Frontal cortex (tissue), 3 donors: ENCODE measurements at regions not wholly inside any gene's neighbourhood (a gene's known extent, or its start where the extent isn't known, plus 50 kb on each side); places are given as distances from the start of the nearest gene placed in this dataset.
"Not testable (repeated sequence)": the region's sequence is repeated elsewhere in the genome, so short reads cannot be mapped to it uniquely, and the experiment has no call there.

Experiments
- DNase-seq, 2 donors: peaks; one replicate each; pipeline ENCODE4 v3.0.0; 2012; ENCODE audit warnings: low spot score in 2 of 2
- FAIRE-seq: peaks from 2 replicates; lab custom pipeline; 2012; peaks lifted over from hg19 to GRCh38; lab: Jason Lieb, UNC
- donor health status: control.
- donor health status: control.
- donor health status: control.

DNA sequence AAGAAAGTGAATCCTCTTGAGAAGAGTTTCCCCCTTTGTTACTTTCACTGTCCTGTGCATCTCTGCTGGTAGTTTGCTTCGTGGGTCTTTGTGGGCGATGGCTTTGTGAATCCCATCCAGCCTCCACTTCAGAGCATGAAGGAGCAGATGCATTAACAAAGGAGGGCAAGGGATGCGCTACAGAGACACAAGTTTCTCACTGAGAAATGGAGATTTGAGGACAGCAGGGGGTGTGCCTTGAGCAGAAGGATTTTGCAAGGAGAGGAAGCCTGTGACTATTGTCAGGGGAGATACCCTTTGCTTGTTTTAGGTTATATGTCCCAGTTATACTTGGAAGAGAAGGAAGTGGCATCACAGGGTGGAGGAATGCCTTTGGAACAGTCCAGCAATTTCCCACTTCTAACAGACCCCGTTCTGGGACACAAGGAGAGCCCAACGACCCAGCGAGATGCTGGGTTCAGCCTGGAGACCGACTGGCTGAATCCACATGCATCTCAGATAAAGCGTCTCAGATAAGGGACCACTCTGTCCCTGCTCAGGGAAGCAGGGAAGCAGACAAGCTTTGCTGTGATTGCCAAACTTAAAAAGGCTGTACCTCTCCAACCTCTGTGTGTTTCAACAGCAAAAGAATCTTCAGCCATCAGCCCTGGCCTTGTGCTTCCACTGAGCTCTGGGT lies 314.6 kb upstream of the GATB start:
- no peak for FAIRE-seq

DNA sequence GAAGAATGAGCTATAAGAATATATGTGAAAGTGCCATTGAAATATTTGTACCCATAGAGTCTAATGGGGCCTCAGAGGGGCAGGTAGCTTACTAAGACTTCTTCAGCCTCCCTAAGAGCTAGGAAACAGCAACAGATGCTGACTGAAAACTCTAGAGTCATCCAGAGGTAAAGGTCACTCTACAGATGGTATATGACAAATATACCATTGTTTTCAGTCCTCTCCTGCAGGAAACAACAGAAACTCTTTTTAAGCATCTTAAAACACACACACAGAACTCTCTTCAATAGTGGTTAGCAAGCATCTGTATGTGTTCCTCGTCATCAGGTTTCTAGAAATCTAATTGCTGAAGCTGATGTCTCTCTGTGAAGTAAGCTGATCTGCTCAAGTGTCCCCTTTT lies 313.8 kb upstream of the GATB start:
- FAIRE-seq = no peak

More for the DNA sequence above, 314.6 kb upstream of the GATB start:
- no peak for DNase-seq

GRCh38 chr4:152074088-152074437 lies 313.3 kb upstream of the GATB start:
- no peak for FAIRE-seq

More for the DNA sequence above, 313.8 kb upstream of the GATB start:
- DNase-seq = no peak

DNA sequence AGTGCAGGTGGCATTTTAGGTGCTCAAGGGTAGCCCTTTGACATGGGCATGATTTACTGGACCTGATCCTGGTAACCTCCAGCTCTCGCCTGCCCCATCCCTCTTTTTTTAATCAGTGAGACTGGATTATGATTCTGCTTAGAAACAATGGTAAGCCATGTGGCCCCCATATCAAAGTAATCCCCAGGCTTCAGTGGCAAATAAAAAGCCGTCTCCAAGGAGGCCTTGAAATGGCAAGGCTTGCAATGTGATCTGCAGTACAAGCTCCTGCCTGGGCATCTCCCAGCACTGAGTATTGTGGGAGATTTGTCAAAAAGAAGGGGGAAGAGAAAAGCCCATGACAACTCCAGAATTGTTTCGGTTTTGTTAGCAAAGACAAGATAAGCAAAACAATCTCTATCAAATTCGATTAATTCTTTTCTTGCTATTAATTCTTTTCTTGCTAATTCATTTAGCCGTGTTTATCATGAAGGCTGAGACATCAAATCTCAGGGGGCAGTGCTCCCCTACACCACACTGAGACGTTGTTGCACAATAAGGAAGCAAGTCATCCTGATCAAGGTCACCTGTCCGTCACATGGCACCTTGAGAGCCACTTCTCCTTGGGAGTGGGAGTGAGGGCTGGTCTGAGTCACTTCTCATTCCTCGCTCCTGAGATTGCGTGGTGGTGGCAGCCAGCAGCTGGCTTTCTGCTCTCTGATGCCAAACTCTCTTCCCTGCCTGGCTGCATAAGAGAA lies 312.7 kb upstream of the GATB start:
- peak in 1 of 2 donors; percentile 28 for DNase-seq
- no peak for FAIRE-seq

More at GRCh38 chr4:152074088-152074437, 313.3 kb upstream of the GATB start:
- no peak for DNase-seq

GRCh38 chr4:152072906-152073305 lies 312.1 kb upstream of the GATB start:
- FAIRE-seq (no peak), DNase-seq (no peak)

DNA sequence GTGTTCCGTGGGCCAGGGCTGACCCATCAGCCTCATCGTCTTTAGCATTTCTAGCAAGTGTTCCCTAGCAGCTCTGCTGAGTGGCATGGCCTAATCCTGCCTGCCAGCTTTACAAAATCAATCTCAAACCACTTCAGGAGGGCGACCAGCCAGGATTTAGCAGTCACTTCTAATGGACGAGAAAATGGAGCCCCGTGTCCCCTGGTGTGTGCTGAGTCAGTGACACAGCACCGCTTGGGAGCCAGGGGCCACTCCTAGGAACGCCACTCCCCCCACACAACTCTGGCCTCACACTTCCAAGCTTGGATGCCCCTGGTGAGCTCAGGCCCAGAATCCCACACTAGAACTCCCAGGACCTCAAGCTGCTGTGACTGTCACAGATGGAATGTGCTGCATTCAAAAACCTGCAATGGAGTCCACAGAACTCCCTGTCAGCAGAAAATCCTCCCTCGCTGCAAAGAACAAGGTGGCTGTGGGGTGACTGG lies 311.2 kb upstream of the GATB start:
- FAIRE-seq = no peak
- DNase-seq = no peak

GRCh38 chr4:152070854-152071253 lies 310.0 kb upstream of the GATB start:
- DNase-seq = no peak
- no peak for FAIRE-seq

- FAIRE-seq (no peak), DNase-seq (no peak)
Observed at GRCh38 chr4:152068866-152069265, 308.1 kb upstream of the GATB start.

GRCh38 chr4:152065545-152065944 lies 304.7 kb upstream of the GATB start:
- DNase-seq (no peak), FAIRE-seq (no peak)

- FAIRE-seq = no peak
- no peak for DNase-seq
Observed at GRCh38 chr4:152064753-152065152, 303.9 kb upstream of the GATB start.

DNA sequence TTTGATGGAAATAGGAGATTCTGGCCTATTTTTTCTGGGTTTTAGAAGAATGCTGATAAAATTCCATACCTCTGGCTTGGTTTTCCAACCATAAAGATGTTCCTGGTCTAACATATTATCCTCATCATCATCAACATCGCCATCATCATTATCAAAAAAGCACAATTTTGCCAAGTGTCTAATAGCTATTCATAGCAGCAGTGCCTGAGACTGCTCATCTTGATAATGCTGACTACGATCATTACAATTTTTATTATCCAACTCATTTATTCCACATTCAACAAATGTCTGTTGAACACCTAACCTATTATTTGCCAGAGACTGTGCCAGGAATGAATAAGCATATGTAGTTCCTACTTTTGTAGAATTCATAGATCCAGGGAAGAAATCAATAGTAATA lies 303.5 kb upstream of the GATB start:
- DNase-seq (no peak), FAIRE-seq (no peak)

- no peak for DNase-seq
- no peak for FAIRE-seq
Observed at GRCh38 chr4:152063621-152064240, 302.9 kb upstream of the GATB start.

- DNase-seq (no peak), FAIRE-seq (no peak)
Observed at GRCh38 chr4:152062936-152063620, 302.3 kb upstream of the GATB start.

DNA sequence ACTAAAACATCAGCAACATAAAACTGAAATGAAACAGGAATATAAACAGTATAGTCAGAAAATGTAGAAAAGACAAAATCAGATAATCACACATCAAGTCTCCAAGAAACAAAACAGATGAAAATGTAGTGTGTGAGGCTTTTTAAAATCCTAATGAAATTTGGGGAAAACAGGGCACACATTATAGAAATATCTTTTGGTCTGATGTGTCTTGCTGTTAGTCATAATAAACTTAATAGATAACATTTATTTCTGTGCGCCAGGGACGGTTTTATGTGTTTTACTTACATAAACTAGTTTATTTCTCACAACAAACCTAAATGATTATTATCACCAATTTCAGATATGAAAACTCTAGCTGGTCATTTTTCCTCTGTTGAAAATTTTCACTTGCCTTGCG lies 293.9 kb upstream of the GATB start:
- DNase-seq (no peak), FAIRE-seq (no peak)

DNA sequence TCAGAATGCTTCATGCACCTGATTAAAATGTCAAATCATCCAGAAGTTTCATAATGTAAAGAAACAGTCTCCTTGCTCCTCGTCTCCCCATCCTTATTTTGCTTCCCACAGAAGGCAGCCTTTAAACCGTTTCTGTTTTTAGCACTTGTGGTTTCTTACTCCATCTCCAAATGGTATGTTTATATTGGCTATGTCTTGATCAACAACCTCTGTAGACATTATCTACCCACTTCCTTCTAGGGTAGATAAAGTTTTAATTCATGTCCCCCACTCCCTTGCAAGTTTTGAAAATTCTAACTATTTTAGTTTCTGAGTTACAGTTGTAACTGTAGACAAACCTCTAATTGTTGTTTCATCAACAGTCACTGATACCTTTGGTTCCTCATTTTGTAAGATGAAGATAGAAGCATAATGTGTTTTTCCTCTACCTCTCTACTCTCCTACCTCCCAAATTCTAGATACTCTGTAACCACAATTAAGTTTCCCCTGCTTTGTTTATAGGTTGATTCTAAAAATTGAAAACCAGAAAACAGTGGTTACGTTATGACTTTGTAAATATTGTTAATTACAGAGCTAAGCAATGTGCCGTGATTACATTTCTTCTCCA lies 291.7 kb upstream of the GATB start:
- FAIRE-seq (no peak), DNase-seq (no peak)

GRCh38 chr4:152051332-152051731 lies 290.5 kb upstream of the GATB start:
- not testable (repeated sequence) for DNase-seq, FAIRE-seq

GRCh38 chr4:152050106-152050505 lies 289.3 kb upstream of the GATB start:
- DNase-seq (no peak), FAIRE-seq (no peak)

GRCh38 chr4:152047451-152047850 lies 286.6 kb upstream of the GATB start:
- no peak for DNase-seq
- FAIRE-seq = no peak

DNA sequence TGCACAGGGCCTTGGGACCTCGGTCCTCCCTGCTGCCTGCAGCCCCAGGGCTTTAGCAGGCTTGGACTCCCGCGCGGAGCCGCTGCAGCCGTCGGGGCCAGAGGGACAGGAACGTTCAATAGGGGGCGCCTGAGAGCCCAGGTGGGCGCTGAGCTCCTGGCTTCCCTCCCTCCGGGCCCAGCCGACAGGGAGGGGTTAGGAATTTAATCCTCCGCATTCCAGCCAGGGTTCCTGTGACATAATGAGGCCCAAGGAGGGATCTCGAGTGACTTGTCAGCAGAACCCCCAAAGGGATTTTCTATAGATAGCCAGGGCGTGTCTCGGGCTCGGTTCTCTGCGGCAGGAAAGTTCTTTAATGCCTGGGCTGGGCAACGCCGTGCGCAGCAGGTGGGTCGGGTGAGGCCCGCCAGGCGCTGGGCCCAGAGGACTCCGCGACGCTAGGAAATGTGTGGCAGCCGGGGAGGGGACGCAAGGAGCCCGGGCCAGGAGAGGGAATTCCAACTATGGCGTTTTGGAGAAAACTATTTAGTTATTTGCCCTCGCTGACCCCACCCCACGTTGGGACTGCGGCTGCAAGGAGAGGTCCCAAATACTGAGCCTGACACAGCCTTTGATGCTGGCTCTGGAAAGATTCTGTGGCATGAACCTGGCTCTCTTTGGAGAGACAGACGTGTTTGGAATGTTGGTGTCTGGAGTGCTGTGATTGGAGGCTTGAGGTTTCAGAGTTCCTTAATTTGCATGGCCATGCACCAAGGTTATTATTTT lies 285.2 kb upstream of the GATB start:
- DNase-seq = no peak
- no peak for FAIRE-seq
